ENCODE measurements at regions not wholly inside any gene's neighbourhood (a gene's known extent, or its start where the extent isn't known, plus 50 kb on each side); places are given as distances from the start of the nearest gene placed in this dataset.

DNA sequence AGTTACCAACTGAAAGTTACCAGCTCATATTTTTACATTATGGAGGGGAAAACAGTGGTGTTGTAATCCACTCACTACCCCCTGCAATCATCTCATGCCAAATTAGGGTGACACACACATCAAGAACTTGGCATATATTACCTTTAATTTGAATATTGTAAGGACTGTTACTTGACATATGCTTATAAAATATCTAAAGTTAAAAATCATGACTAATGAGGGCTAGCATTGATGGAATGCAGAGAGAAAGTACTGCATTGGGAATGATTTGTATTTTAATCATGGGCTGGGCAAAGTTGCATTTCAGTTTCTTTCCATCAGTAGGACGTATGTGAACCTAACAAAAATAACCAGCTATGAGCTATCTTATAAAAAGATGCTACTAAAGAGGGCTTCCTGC is 517.5 kb upstream of the GRIA3 start:
- no peak for DNase-seq (ENCODE audit: low read depth in 2 of 2)

DNA sequence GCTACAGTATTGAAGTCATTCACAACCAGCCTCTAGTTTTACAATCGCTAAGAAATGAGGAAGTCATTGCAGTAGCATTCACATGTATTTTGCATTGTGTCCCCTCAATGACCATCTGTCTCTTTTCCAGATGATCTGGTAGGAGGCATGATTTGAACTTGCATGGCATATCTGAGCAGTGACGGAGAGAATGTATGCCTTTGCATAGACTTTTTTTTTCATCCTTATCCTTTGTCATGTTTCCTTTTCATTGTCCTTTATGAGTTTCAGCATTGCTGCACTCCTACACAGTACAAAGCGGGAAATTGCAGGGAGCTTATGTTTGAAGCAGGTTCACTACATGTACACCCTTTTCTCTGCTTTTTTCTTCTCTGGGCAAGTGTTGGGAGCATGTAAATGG is 516.4 kb upstream of the GRIA3 start:
- DNase-seq (ENCODE audit: low read depth in 2 of 2) = no peak

DNA sequence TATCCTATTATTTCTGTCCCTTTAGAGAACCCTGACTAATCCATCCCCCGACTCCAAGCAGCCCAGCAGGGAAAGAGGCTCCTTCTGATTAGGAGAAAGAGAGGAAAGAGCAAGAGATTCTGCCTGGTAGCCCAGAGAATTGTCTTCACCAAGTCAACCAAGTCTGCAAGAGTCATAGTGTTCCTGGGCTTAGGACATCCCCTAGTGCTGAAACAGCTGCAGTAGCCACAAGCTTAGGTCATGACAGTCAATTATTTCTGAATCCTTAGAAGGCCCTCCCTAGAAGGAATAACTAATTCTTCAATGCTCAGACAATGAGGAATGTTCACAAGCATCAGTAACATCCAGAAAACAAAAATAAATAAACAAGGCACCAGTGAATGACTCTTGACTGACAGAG is 480.3 kb upstream of the GRIA3 start:
- no peak for DNase-seq (ENCODE audit: low read depth in 2 of 2)

DNA sequence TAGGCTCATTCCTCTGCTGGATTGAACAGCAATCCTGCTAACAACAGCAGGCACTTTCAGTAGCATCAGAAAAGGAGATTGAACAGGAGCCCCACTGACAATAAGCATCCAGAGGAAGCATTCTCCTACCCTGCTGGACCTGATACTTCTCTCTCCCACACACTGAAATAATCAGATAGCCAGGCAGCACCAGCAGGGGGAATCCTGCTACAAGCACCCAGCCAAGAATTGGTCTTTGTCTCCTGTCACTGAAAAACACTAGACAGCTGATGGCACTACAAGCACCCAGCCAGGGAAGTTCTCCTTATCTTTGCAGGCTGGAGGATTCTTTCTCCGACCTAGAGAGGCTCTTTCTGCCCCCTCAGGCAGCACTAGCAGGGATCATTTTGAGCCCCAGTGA is 444.3 kb upstream of the GRIA3 start:
- no peak for DNase-seq (ENCODE audit: low read depth in 2 of 2)

DNA sequence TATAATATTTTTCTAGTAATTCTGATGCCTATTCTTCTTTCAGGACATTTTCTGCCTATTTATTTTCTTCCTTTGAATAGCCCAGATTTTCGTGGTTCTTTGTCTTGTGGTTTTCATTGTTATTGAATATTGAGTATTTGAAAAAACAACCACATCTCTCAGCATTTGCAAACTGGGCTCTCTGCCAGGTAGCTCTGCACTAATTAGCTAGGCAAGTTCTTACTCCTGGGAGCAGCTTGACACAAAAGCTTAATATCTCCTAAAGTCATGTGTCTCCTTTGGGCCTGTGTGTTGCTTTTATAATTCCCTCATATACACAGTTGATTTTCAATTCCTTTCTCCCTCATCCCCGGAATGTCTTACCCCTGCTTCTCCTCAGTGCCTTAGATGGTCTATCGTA is 413.5 kb upstream of the GRIA3 start:
- no peak for DNase-seq (ENCODE audit: low read depth in 2 of 2)

DNA sequence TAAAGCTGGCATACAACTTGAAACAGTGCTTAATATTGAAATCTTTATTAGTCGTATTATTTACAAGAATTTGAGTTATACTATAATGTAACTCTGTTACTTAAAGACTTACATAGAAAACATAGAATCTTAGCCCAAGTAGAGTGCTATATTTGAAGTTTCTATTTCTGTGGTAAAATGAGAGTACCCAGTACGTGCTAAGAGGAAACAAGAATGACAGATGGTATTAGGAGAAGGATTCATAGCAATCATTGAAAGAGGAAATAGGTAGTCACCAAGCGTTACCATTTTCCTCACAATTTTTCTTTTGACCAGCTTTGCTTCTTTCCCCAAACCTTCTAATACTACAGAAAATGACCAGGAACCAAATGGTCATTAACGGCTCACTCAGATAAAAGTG is 412.1 kb upstream of the GRIA3 start:
- DNase-seq (ENCODE audit: low read depth in 2 of 2) = no peak

DNA sequence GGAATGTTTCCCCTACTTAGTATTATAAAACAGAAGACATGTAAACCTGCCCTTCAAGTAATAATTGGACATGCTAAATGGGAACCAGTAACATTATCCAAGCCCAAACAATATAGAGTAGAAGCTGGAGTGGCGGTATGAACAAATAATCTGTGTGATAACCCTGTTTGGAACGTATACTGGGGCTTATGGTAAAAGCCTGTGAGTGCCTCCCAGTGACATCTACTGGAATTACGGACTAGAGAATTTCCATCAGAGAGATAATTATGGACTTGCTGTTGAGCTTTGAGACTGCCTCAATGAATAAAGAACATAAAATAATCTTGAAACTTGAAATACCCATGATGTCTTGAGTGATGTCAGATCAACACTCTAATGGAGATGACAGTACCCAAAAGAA is 406.3 kb upstream of the GRIA3 start:
- no peak for DNase-seq (ENCODE audit: low read depth in 2 of 2)

DNA sequence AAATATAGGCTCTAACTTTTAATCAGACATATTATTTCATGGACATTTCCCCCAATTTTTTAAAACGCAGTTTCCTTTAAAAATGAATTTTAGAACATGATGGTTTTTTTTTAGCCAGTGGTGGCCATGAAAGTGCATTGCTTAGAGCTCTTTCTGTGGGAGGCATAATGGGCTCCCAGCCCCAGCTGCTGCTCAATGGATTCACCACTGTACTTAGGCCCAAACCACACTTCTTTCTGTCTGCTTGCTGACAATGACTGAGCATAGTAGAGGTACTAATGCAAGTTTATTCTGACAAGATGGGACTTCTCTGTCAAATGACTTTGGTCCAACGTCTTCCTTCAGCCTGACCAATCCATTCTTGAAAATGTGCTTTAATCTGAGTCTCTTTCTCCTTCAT is 400.2 kb upstream of the GRIA3 start:
- DNase-seq (ENCODE audit: low read depth in 2 of 2) = no peak

DNA sequence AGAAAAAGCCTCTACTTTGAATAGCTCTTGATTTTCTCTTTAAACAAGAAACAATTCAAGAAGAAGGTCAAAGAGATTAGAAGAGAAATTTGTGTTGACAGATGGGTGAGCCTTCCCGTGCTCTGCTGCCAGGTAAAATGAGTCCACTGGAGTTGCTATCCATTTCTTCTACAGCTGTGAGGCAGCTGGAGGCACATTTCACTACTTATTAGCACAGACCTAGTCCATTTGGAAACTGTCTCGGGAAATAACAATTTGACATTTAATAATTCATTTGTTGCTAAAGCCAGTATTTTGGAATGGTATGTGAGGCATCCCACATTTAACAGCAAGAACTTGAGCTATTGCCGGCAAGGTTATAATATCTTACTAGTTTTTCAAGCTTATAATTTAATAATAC is 396.8 kb upstream of the GRIA3 start:
- no peak for DNase-seq (ENCODE audit: low read depth in 2 of 2)

DNA sequence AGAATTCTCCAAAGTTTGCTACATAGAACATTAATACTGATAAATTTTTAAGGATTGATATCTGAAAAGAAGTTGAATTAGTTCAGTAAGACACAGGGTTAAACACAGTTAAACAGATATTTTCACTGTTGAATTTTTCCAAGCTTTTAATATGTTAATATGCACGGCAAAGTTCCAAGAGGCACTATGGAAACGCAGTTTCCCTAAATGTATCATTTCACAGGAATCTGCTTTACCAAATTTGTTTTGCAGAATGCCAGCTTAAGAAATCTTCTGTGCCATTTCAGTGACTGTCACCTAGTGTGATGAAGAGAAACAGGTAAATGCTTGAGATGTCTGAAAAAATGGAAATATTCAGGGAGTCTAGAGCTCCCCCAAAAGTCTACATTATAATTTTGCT is 395.9 kb upstream of the GRIA3 start:
- no peak for DNase-seq (ENCODE audit: low read depth in 2 of 2)

DNA sequence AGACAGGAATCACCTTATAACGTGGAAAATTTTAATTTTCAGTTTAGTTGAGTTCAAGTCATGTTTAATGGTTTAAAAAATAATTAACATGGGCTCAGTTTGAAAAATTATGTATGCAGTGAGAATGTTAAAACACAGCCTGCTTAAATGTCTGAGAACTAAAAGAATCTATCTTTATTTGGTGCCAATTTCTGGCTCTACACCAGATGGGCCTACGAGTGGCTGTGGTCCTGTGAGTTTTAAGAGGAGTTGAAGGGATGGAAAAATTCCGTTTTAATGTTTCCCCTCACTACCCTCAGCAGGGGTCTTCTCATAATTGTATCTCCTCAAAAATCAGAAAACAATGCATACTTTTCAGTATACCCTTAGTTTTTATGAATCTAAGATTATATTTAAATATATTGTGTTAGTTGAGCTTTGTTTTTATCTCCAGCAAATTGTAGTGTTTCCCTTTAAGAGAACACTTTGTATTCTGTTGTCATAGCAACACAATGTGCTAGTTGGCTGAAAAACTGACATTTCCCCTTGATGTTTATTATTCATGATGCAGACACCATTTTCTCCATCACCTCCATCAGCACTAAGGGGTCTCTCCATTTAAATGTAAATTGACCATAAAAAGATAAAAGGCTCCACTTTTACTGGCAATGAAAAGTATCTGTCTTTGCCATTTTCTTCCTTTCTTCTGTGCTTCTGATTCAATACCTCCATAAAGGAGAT is 393.5 kb upstream of the GRIA3 start:
- no peak for DNase-seq (ENCODE audit: low read depth in 2 of 2)

DNA sequence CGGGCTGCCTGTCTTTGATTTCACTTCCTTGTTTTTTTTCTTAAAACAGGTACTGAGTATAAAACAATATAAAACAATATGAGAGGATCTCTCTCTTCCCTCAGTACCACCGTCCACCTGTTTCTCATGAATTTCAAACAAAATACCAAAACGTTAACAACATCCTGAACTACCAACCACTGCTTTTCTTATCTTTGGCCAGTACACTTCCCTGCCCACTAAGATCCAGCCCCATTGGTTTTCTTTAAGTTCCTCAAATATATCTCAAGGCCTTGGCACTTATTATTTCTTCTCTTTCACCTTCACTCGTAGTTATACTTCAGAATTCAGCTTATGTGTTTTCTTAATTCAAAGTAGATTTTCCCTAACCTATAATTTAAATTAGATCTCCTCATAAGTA is 370.2 kb upstream of the GRIA3 start:
- no peak for DNase-seq (ENCODE audit: low read depth in 2 of 2)

DNA sequence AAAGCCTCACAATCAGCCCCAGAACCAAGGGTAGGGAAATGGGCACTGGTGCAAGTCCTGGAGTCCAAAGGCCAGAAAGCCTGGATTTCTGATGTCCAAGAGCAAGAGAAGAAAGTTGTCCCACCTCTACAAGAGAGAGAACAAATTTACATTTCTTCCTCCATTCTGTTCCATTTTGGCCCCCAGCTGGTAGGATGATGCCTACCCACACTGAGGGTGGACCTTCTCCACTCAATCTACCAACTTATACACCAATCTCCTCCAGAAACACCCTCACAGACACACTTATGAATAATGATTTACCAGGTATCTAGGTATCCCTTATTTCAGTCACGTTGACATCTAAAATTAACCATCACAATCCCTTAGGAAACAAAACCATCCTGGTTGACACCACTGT is 367.8 kb upstream of the GRIA3 start:
- DNase-seq (ENCODE audit: low read depth in 2 of 2) = no peak

DNA sequence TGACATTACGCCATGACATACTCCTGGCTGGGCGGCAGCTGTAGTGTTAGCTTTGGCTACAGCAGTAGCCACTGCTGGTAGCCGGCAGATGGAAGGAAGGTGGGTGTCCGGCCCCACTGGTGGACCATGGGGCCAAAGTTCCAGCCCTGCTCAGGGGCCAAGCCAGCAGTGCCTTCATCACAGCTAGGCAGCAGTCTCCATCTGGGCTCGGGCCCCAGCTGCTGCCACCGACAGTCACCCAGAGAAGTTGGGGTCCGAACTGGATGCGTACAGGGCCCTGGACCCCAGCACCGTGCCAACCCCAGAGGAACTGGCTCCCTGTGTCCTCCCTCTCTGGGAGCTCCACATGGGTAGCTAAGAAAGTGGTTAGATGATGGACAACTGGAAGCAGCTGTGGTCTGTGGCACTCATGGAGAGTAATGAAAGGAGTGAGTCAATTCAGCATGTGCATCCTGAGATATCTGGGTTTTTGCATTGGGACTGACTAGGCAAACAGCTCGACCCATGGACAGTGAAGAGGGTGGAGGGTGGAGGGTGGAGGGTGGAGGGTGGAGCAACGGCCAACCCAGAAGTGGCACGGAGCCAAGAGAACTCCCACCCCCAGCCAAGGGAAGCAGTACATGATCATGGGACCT is 366.6 kb upstream of the GRIA3 start:
- DNase-seq (ENCODE audit: low read depth in 2 of 2) = no peak

DNA sequence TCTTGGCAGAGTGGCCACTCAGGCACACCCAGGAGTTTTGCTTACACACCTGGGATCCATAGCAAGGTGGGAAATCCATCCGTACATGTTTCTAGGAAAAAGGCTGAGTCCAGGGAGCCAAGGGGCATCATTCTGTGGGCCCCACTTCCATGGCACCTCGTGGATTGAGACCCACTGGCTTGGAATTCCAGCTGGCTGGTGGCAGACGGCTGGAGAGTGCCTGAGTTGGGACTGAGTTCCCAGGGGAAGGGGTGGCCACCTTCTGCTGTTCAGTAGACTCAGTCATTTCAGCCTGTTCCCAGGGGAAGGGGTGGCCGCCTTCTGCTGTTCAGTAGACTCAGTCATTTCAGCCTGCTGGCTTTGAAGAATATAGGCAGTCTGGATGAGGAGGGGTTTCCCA is 366.0 kb upstream of the GRIA3 start:
- DNase-seq (ENCODE audit: low read depth in 2 of 2) = no peak

DNA sequence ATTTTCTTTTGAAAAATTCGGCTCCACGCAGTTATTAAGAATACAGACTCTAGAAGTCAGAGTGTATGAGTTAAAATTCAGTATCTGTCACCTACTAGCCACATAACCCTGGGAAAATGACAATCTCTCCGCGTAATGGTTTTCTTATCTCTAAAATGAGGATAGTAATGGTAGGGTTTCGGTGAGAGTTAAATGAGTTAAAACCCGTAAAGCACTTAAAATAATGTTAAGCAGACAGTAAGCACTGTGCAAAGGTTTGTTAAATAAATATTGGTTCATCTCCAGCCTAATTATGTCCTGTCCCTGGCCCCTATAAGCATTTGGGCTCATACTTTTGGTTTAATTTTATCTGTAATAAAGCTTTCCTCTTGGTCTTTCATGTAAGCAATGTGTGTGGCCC is 350.8 kb upstream of the GRIA3 start:
- no peak for DNase-seq (ENCODE audit: low read depth in 2 of 2)

DNA sequence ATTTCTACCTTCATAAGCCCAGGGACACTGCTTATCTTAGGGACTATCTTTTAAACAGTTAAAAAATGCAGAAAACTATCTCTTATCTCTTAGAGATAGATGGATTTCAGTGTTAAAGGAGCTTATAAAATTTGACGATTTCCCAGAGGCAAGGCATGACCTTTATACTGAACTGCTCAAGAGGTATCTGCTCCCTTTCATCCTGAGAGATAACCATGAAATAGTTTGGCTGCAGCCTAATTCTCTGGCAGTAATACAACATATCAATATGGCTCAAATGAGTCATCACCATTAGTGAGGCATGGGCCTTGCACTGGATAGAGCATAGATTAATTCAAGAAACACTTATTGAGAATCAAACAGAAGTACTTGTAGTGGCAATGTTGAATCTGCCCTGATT is 348.2 kb upstream of the GRIA3 start:
- no peak for DNase-seq (ENCODE audit: low read depth in 2 of 2)

DNA sequence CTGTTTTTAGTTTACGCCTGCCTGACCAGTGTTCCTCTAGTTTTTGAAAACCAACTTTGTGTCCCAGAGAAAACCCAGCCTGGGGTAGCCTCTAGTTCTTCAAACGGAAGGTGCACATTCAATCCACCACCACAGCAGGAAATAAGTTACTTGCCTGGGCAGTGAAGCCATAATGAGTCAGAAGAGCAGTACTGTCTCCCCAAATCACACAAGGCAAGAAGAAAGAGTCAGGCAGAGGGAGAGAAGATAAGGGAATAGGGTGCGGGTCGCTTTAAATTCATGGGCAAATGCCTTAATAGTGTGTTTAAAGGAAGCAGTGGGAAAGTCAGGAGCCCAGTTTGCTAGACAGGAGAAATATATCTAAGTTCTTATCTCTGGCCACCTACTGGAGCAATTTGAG is 333.8 kb upstream of the GRIA3 start:
- DNase-seq (ENCODE audit: low read depth in 2 of 2) = no peak

DNA sequence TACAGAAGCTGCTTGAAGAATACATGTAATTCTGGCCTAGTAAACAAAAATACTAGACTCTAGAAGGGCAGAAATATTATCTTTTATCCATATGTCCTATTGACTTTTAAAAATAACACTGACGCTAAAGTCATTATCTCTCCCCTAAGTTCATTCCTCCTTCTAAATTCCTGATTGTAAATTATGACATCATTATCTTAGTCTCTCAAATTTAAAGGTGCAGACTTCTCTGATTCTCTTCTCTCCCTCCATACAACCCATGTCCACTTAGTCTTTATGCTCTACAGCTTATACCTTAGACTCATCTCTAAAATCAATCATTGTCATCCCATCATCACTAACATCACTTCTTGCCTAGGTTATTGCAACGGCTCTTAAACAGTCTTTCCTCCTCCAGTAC is 327.9 kb upstream of the GRIA3 start:
- DNase-seq (ENCODE audit: low read depth in 2 of 2) = no peak

DNA sequence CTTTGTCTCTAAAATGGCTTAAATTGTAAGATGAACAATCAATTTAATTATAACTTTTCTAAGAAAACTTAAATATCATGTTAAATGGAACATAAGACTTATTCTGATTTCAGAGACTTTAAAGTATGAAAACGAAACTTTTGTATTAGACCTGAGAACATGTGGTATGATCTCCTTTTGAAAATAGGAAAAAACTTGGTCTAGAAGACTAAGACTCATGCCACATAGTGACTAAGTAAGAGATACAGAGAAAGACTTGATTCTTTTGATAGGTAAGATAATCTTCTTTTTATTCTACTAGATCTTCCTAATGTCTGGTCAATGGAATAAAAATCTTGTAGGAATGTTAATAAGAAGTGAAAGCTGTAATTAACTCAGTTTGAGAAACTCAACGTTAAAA is 326.3 kb upstream of the GRIA3 start:
- DNase-seq (ENCODE audit: low read depth in 2 of 2) = no peak

DNA sequence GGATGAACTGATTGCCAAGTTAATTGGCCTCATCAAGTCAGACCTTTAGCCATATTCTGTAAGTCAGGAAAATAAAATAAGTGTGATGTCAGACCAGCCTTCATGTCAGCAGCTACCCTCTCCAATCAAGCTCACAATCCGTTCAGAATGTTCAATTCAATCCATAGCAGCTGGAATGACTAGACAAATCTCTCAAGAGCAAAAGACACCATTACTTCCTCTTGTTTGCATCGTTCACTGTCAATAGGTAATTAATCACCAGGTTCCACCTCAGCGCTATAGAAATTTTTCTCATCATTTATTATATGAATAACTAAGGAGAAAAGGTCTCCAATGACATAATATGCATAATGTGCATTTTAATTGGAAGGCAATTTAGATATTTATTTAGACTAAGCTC is 321.0 kb upstream of the GRIA3 start:
- DNase-seq (ENCODE audit: low read depth in 2 of 2) = no peak

DNA sequence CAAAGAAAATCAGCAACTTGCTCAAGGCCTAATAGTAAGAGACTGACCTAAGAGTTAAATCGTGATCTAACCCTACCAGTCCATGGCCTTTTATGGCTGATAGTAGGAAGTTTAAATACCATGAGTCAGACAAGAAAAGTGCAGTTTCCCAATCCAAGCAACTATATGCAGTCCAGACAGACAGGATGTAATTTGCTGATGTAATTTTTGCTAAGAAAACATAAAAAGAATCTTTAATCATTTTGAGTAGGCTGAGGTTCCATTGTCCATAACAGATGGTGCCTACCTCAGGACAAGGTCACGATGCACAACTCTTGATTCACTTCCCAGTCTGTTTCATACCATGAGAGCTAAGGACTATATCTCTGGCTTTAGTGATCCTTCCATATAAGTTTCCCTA is 317.5 kb upstream of the GRIA3 start:
- DNase-seq (ENCODE audit: low read depth in 2 of 2) = no peak

DNA sequence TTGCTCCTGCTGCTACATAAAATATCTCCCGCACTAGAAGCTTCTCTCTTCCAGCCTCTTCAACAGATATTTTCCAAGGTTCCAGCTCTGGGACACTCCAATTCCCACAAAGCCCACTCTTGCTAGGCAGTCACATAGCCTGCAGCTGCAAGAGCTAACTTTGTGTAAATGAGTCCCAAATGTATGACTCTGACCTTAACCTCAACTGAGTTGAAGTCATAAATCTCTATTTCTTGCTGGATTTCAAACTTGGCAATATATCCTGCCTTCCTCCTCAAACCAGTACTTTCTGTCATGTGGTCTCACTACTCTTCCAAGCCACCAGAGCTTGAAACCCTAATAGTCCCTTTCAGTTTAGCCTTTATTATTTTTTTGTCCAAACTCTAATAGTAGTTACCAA is 315.4 kb upstream of the GRIA3 start:
- no peak for DNase-seq (ENCODE audit: low read depth in 2 of 2)

DNA sequence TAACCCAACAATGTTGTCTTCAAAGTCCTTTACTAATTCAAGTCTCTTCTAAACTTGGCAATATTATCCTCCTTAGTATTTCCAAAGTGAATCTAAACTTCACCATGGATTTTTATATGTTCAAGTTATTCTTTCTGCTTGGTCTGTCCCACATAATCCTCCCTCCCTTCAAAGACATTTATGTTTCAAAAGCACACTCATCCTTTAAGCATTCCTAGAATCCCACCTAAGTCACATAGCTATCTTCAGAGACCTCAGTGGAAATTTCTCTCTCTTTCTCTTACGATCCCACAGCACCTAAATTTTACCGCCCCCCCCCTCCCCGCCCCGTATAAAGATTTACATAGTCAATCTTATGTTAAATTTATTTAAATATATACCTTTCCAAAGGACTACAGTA is 314.9 kb upstream of the GRIA3 start:
- DNase-seq (ENCODE audit: low read depth in 2 of 2) = no peak
